ENCODE measurements at regions not wholly inside any gene's neighbourhood (a gene's known extent, or its start where the extent isn't known, plus 50 kb on each side); places are given as distances from the start of the nearest gene placed in this dataset.

DNA sequence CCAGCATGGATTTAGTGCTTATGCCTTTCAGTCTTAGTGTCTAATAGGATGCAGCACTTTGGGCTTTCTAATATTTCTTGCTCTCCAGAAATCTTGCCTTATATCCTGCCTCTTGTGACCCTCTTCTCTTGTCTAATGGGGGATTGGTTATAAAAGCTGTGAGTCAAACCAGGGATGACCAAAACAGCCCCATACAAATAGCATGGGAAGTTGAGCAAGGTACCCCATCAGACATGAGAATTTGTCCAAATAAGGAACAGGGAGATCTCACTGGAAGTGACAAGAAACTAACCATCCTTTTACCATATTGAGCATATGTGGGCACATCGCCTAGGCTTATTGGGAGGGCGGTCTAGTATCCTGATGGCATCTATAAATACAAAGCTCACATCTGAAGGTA, 78.8 kb upstream of the BZW1 start:
- Histone ChIP-seq H3K4me2 (ENCODE audit: insufficient read depth in 1 of 2, low read depth in 2 of 2, low read length in 2 of 2) (no peak overlapping the region), H3K18ac (ENCODE audit: extremely low read depth, low read length) (no peak overlapping the region), H3K4me3 (ENCODE audit: extremely low read depth in 1 of 4, insufficient read depth in 2 of 4, low read depth in 3 of 4, low read length in 4 of 4) (no peak overlapping the region), H2BK12ac (ENCODE audit: low read depth, low read length) (no peak overlapping the region), H2BK15ac (ENCODE audit: low read length) (no peak overlapping the region), H2BK20ac (ENCODE audit: low read length) (no peak overlapping the region), H2BK120ac (replicated peaks; ENCODE audit: low read depth, low read length) (no peak overlapping the region), H3K9me3 (ENCODE audit: insufficient read depth in 2 of 2, low read depth in 1 of 2, low read length in 1 of 2) (no peaks in the 10 kb centered on the region), H3K14ac (ENCODE audit: insufficient read length) (no peak overlapping the region), H4K5ac (ENCODE audit: insufficient read length, low read depth, low read length) (no peak overlapping the region), H3K56ac (replicated peaks; ENCODE audit: insufficient read length, low read depth, low read length) (no peak overlapping the region), H3K79me1 (ENCODE audit: low read depth, low read length) (no peaks in the 10 kb centered on the region), H4K20me1 (replicated peaks in 1 of 2; ENCODE audit: control insufficient read depth in 1 of 2, insufficient read depth in 2 of 2, low read length in 2 of 2) (no peaks in the 10 kb centered on the region), H2AFZ (ENCODE audit: low read length) (no peak overlapping the region), H3K9ac (replicated peaks in 1 of 4; ENCODE audit: extremely low read depth in 1 of 4, low read depth in 3 of 4, low read length in 3 of 4) (no peak overlapping the region), H2BK5ac (ENCODE audit: low read depth, low read length) (no peak overlapping the region), H3K4me1 (replicated peaks in 1 of 4; ENCODE audit: control insufficient read depth in 3 of 4, insufficient read depth in 4 of 4, low read length in 3 of 4) (peaks cover 5 to 22% (median 19%) of the 10 kb centered on the region in 4 experiments; a peak in 5 of 7 replicates), H2AK5ac (ENCODE audit: low read depth, low read length) (no peak overlapping the region), H3K23ac (ENCODE audit: insufficient read length) (no peak overlapping the region), H4K8ac (ENCODE audit: extremely low read depth, insufficient read depth, low read length) (no peak overlapping the region), H4K91ac (replicated peaks; ENCODE audit: insufficient read length, low read length) (no peak overlapping the region), H3K79me2 (ENCODE audit: control insufficient read depth in 1 of 2, insufficient read depth in 2 of 2, low read length in 2 of 2) (no peaks in the 10 kb centered on the region), H3K27me3 (replicated peaks in 1 of 4; ENCODE audit: control insufficient read depth in 3 of 4, extremely low read depth in 1 of 4, insufficient read depth in 3 of 4, low read length in 3 of 4) (no peaks in the 10 kb centered on the region), H3K23me2 (ENCODE audit: low read depth, low read length) (no peaks in the 10 kb centered on the region), H3K36me3 (ENCODE audit: control insufficient read depth in 2 of 4, insufficient read depth in 4 of 4, low read length in 3 of 4) (no peaks in the 10 kb centered on the region), H3K27ac (ENCODE audit: low read depth, low read length) (no peak overlapping the region), H3K4ac (replicated peaks; ENCODE audit: insufficient read length, low read depth, low read length) (no peak overlapping the region)
- POLR2A ChIA-PET (ENCODE audit: partially characterized antibody): no interaction called here
- DNase-seq (ENCODE audit: low read depth in 1 of 2, low spot score in 2 of 2) (no peak), FAIRE-seq (no peak)
- CTCF ChIA-PET (ENCODE audit: partially characterized antibody): interaction anchor here (0.8 to 10.2 kb wide), 6 partner anchors 7 to 62 kb away, joined by 3 to 130 read pairs (median 6); no protein-coding TSS in a partner anchor
- 95% methylated on average over 2 of the region's 2 CpGs; no CpG with 5 or more reads in 1 of the 2 experiments for WGBS, 2 experiments (ENCODE audit: extremely low coverage in 1 of 2, insufficient coverage in 1 of 2, insufficient read length in 1 of 2, insufficient replicate concordance in 2 of 2, low coverage in 1 of 2, low lambda C conversion rate in 2 of 2, missing lambda C conversion rate in 1 of 2)
- no peak for TF ChIP-seq CHD1 (IDR thresholded peaks at IDR 0.05; ENCODE audit: low read depth, low read length)
- TF ChIP-seq HDAC6 (IDR thresholded peaks at IDR 0.05; ENCODE audit: low read depth, low read length): no peak
- no peak for TF ChIP-seq TAF7 (optimal IDR thresholded peaks at IDR 0.05; ENCODE audit: borderline replicate concordance, low read depth, low read length)
- no peak for TF ChIP-seq YY1 (IDR thresholded peaks at IDR 0.05; ENCODE audit: low read depth, low read length)
- no peak for TF ChIP-seq SRF (IDR thresholded peaks at IDR 0.05; ENCODE audit: low read depth, low read length)
- no peak for TF ChIP-seq NANOG (IDR thresholded peaks at IDR 0.05; ENCODE audit: insufficient read depth, low read depth, low read length, poor library complexity, severe bottlenecking)
- no peak for TF ChIP-seq SP2 (IDR thresholded peaks at IDR 0.05; ENCODE audit: low read length)
- no peak for TF ChIP-seq KDM4A (IDR thresholded peaks at IDR 0.05; ENCODE audit: low read depth, low read length, severe bottlenecking)
- TF ChIP-seq SP1 (IDR thresholded peaks at IDR 0.05; ENCODE audit: low read depth, low read length): no peak
- TF ChIP-seq RFX5 (IDR thresholded peaks at IDR 0.05; ENCODE audit: borderline replicate concordance, low read depth, low read length): no peak
- no peak for TF ChIP-seq TCF12 (IDR thresholded peaks at IDR 0.05; ENCODE audit: low read depth, low read length)
- no peak for TF ChIP-seq BRCA1 (IDR thresholded peaks at IDR 0.05; ENCODE audit: low read depth, low read length)
- TF ChIP-seq, protein P1, sequence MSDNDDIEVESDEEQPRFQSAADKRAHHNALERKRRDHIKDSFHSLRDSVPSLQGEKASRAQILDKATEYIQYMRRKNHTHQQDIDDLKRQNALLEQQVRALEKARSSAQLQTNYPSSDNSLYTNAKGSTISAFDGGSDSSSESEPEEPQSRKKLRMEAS (IDR thresholded peaks at IDR 0.05): no peak
- TF ChIP-seq, protein P2, sequence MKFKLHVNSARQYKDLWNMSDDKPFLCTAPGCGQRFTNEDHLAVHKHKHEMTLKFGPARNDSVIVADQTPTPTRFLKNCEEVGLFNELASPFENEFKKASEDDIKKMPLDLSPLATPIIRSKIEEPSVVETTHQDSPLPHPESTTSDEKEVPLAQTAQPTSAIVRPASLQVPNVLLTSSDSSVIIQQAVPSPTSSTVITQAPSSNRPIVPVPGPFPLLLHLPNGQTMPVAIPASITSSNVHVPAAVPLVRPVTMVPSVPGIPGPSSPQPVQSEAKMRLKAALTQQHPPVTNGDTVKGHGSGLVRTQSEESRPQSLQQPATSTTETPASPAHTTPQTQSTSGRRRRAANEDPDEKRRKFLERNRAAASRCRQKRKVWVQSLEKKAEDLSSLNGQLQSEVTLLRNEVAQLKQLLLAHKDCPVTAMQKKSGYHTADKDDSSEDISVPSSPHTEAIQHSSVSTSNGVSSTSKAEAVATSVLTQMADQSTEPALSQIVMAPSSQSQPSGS (IDR thresholded peaks at IDR 0.05; ENCODE audit: low read length): no peak
